OCI-LY1 (cell line): ENCODE measurements at regions not wholly inside any gene's neighbourhood (a gene's known extent, or its start where the extent isn't known, plus 50 kb on each side); places are given as distances from the start of the nearest gene placed in this dataset.

Experiments
- H2AFZ ChIP-seq: fragments of 200-600 bp; sonication (generic), shearing (Covaris generic); 2 replicates; pipeline ENCODE4 v1.6.0; 2014; ENCODE audit warnings: antibody characterized with exemption, mild to moderate bottlenecking, low read length
- H3F3A ChIP-seq: fragments of 200-600 bp; sonication (generic), shearing (Covaris generic); 2 replicates; pipeline ENCODE4 v1.6.0; 2014; ENCODE audit warnings: mild to moderate bottlenecking, antibody characterized with exemption, low read length, moderate library complexity; ENCODE audit not compliant: insufficient read depth
- H3K27ac ChIP-seq: fragments of 200-600 bp; sonication (generic); 2 replicates; pipeline ENCODE4 v1.5.1; 2014; ENCODE audit warnings: low read length, mixed run types, mild to moderate bottlenecking, low read depth; ENCODE audit not compliant: poor library complexity, severe bottlenecking
- H3K27me3 ChIP-seq: fragments of 200-600 bp; sonication (generic); 2 replicates; pipeline ENCODE4 v1.6.0; 2014; ENCODE audit warnings: antibody characterized with exemption, mild to moderate bottlenecking, low read length, moderate library complexity; ENCODE audit not compliant: insufficient read depth
- H3K36me3 ChIP-seq: fragments of 200-600 bp; sonication (generic); 2 replicates; pipeline ENCODE4 v1.6.1; 2014; ENCODE audit warnings: mild to moderate bottlenecking, antibody characterized with exemption, low read length, moderate library complexity, mixed read lengths; ENCODE audit not compliant: insufficient read depth
- H3K4me1 ChIP-seq: fragments of 200-600 bp; sonication (generic); 2 replicates; pipeline ENCODE4 v1.5.1; 2014; ENCODE audit warnings: mild to moderate bottlenecking, low read length, moderate library complexity; ENCODE audit not compliant: insufficient read depth, severe bottlenecking
- H3K4me2 ChIP-seq: fragments of 200-600 bp; sonication (generic), shearing (Covaris generic); 2 replicates; pipeline ENCODE4 v1.6.1; 2014; ENCODE audit warnings: low read length
- H3K4me3 ChIP-seq: fragments of 200-600 bp; sonication (generic); 2 replicates; pipeline ENCODE4 v1.5.1; 2014; ENCODE audit warnings: low read length, low read depth, mild to moderate bottlenecking, mixed read lengths; ENCODE audit not compliant: poor library complexity, severe bottlenecking
- H3K79me2 ChIP-seq: fragments of 200-600 bp; shearing (Covaris generic); 2 replicates; pipeline ENCODE4 v1.6.1; 2016; ENCODE audit warnings: mixed run types, low read length, mixed read lengths; ENCODE audit not compliant: insufficient read depth
- H3K9ac ChIP-seq: fragments of 200-600 bp; sonication (generic), shearing (Covaris generic); 2 replicates; pipeline ENCODE4 v1.6.1; 2014; ENCODE audit warnings: mild to moderate bottlenecking, low read length, mixed read lengths
- H3K9me2 ChIP-seq: fragments of 200-600 bp; sonication (generic), shearing (Covaris generic); 2 replicates; pipeline ENCODE4 v1.6.1; 2014; ENCODE audit warnings: low read depth, mild to moderate bottlenecking, low read length, mixed read lengths
- H3K9me3 ChIP-seq: fragments of 200-600 bp; shearing (Covaris generic); 2 replicates; pipeline ENCODE4 v1.6.1; 2014; ENCODE audit warnings: low read length, mixed read lengths
- H4K20me1 ChIP-seq: fragments of 200-600 bp; sonication (generic), shearing (Covaris generic); 2 replicates; pipeline ENCODE4 v1.6.0; 2016; ENCODE audit warnings: mild to moderate bottlenecking, low read length; ENCODE audit not compliant: insufficient read depth
- EZH2 ChIP-seq: fragments of 200-600 bp; sonication (generic), shearing (Covaris generic); IDR thresholded peaks from 2 replicates; pipeline ENCODE4 v1.8.0; 2017; ENCODE audit warnings: borderline replicate concordance, mixed run types, mild to moderate bottlenecking, antibody characterized with exemption, low read length, moderate library complexity, mixed read lengths
- TF ChIP-seq, protein P1 (sequence below): fragments of 200-600 bp; sonication (generic), shearing (Covaris generic); IDR thresholded peaks from 2 replicates; pipeline ENCODE4 v1.5.1; 2017; ENCODE audit warnings: mild to moderate bottlenecking, antibody characterized with exemption, low read length, moderate library complexity, mixed read lengths

DNA sequence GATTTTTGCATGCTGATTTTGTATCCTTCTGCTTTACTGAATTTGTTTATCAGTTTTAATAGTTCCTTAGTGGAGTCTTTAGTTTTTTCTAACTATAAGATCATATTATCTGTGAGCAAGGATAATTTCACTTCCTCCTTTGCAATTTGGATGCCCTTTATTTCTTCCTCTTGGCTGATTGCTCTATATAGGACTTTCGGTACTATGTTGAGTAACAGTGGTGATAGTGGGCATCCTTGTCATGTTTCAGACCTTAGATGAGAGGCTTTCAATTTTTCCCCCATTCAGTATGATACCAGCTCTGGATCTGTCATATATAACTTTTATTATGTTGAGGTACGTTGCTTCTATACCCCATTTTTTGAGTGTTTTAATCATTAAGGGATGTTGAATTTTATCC lies 224.5 kb upstream of the CNTNAP4 start:
- no peak overlapping the region for H2AFZ ChIP-seq

DNA sequence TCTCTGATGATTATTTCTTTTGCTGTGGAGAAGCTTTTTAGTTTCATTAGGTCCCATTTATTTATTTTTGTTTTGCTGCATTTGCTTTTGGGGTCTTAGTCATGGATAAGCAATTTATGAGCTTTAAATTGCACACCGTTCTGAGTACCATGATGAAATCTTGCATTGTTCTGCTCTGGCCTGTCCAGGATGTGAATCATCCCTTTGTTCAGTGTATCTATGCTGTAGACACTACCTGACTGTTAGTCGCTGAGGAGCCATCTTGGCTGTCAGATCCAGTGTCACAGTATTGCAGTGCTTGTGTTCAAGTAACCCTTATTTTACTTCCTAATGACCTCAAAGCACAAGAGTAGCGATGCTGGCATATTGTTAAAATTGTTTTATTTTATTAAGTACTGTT lies 218.0 kb upstream of the CNTNAP4 start:
- H4K20me1 ChIP-seq = no peaks in the 10 kb centered on the region
- no peaks in the 10 kb centered on the region for H3K27me3 ChIP-seq
- H3K4me3 ChIP-seq = no peak overlapping the region
- H3K4me2 ChIP-seq = no peak overlapping the region
- TF ChIP-seq EZH2 = no peak
- TF ChIP-seq, protein P1, sequence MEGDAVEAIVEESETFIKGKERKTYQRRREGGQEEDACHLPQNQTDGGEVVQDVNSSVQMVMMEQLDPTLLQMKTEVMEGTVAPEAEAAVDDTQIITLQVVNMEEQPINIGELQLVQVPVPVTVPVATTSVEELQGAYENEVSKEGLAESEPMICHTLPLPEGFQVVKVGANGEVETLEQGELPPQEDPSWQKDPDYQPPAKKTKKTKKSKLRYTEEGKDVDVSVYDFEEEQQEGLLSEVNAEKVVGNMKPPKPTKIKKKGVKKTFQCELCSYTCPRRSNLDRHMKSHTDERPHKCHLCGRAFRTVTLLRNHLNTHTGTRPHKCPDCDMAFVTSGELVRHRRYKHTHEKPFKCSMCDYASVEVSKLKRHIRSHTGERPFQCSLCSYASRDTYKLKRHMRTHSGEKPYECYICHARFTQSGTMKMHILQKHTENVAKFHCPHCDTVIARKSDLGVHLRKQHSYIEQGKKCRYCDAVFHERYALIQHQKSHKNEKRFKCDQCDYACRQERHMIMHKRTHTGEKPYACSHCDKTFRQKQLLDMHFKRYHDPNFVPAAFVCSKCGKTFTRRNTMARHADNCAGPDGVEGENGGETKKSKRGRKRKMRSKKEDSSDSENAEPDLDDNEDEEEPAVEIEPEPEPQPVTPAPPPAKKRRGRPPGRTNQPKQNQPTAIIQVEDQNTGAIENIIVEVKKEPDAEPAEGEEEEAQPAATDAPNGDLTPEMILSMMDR = no peak
- H3K9me3 ChIP-seq = no peaks in the 10 kb centered on the region
- H3K27ac ChIP-seq = no peak overlapping the region
- no peaks in the 10 kb centered on the region for H3K79me2 ChIP-seq
- H2AFZ ChIP-seq = no peak overlapping the region
- H3K9me2 ChIP-seq = no peaks in the 10 kb centered on the region
- H3K4me1 ChIP-seq = no peaks in the 10 kb centered on the region
- no peak overlapping the region for H3K9ac ChIP-seq
- no peaks in the 10 kb centered on the region for H3K36me3 ChIP-seq
- no peaks in the 10 kb centered on the region for H3F3A ChIP-seq

More for the DNA sequence above, 224.5 kb upstream of the CNTNAP4 start:
- H3K4me3 ChIP-seq = no peak overlapping the region
- H3K9ac ChIP-seq = no peak overlapping the region
- H3K36me3 ChIP-seq = no peaks in the 10 kb centered on the region
- no peak overlapping the region for H3K27ac ChIP-seq
- no peaks in the 10 kb centered on the region for H4K20me1 ChIP-seq
- no peaks in the 10 kb centered on the region for H3K9me2 ChIP-seq
- no peak overlapping the region for H3K4me2 ChIP-seq
- H3K79me2 ChIP-seq = no peaks in the 10 kb centered on the region
- no peaks in the 10 kb centered on the region for H3K27me3 ChIP-seq
- no peaks in the 10 kb centered on the region for H3K9me3 ChIP-seq
- no peaks in the 10 kb centered on the region for H3F3A ChIP-seq
- no peaks in the 10 kb centered on the region for H3K4me1 ChIP-seq
- TF ChIP-seq, protein P1 = no peak
- no peak for TF ChIP-seq EZH2

DNA sequence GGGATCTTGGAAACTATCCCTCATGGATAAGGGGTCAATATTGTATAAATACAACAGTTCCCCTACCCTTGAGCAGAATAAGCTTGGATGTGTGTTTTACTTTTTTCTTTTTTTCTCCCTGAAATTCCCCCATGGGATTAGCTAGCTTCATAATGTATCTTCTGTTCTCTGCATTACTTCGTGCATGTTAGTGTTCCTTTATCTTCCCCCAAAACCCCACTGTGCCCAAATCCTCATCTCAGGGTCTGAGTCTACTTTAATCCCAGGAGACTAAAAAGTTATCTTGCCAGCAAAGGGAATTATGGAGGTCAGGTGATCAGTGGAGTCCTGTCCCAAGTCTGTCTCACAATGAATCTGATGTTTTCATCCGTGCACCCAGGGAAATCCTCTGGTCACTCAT lies 217.5 kb upstream of the CNTNAP4 start:
- no peaks in the 10 kb centered on the region for H3K9me2 ChIP-seq
- TF ChIP-seq, protein P1 = no peak
- TF ChIP-seq EZH2 = no peak

More for the DNA sequence above, 217.5 kb upstream of the CNTNAP4 start:
- Histone ChIP-seq H3K4me3 (no peak overlapping the region), H3K4me2 (no peak overlapping the region), H3K4me1 (no peaks in the 10 kb centered on the region), H3K79me2 (no peaks in the 10 kb centered on the region), H3K9me3 (no peaks in the 10 kb centered on the region), H2AFZ (no peak overlapping the region), H3K27me3 (no peaks in the 10 kb centered on the region), H3F3A (no peaks in the 10 kb centered on the region), H3K9ac (no peak overlapping the region), H3K27ac (no peak overlapping the region), H4K20me1 (no peaks in the 10 kb centered on the region), H3K36me3 (no peaks in the 10 kb centered on the region)
